ENCODE measurements at regions not wholly inside any gene's neighbourhood (a gene's known extent, or its start where the extent isn't known, plus 50 kb on each side); places are given as distances from the start of the nearest gene placed in this dataset.

DNA sequence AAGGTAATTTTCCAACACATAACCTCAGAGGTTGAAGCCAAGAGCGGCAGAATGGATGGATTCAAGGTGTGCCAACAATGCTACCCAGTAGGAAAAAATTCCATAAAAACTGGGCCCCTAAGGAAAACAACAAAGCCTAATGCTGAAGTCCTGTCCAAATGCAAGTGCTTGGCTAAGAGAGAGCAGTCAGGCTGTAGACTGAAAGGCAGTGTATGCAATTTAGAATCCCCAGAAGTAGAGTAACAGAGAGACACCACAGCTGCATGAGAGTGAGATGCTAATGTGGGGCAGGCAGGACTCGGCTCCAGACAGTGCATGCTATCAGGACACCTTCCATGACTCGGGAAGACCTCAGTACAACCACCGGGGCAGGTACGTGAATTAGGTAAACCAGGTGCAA is 124.5 kb downstream of the ZFAND4 start:
- ChIA-PET POLR2A (no interaction called here), RAD21 (ENCODE audit: unreplicated experiment) (no interaction called here), SMC1A (ENCODE audit: uncharacterized antibody, unreplicated experiment) (no interaction called here), CTCF (no interaction called here)
- Histone ChIP-seq H3K9ac (ENCODE audit: control insufficient read depth, insufficient read depth, low read length) (no peak overlapping the region), H3K9me3 (replicated peaks; ENCODE audit: control insufficient read depth, insufficient read depth, low read length) (no peaks in the 10 kb centered on the region), H3K36me3 (ENCODE audit: control insufficient read depth in 2 of 2, insufficient read depth in 2 of 2, low read length in 1 of 2) (no peaks in the 10 kb centered on the region), H3K4me2 (ENCODE audit: control insufficient read depth, insufficient read depth) (no peak overlapping the region), H3K4me3 (no peak overlapping the region), H2AFZ (ENCODE audit: control insufficient read depth, low read depth, low read length) (no peak overlapping the region), H4K20me1 (ENCODE audit: control insufficient read depth, insufficient read depth) (no peaks in the 10 kb centered on the region), H3K79me2 (ENCODE audit: control insufficient read depth, insufficient read depth, low read length) (no peaks in the 10 kb centered on the region; the same call in 1 of the 2 replicates), H3K27me3 (replicated peaks in 1 of 2; ENCODE audit: control insufficient read depth in 2 of 2, insufficient read depth in 2 of 2, low read length in 1 of 2) (no peaks in the 10 kb centered on the region), H3K4me1 (ENCODE audit: control insufficient read depth, insufficient read depth, low read length) (no peaks in the 10 kb centered on the region; the same call in 1 of the 2 replicates), H3K27ac (ENCODE audit: control insufficient read depth, insufficient read depth) (no peak overlapping the region)
- TF ChIP-seq RELA (IDR thresholded peaks at IDR 0.05; ENCODE audit: borderline replicate concordance, partially characterized antibody) (no peak), DPF2 (IDR thresholded peaks at IDR 0.05) (no peak), CHD2 (IDR thresholded peaks at IDR 0.05; ENCODE audit: borderline replicate concordance, low read depth, low read length) (no peak), SMARCA5 (IDR thresholded peaks at IDR 0.05) (no peak), TARDBP (IDR thresholded peaks at IDR 0.05; ENCODE audit: borderline replicate concordance) (no peak), KLF5 (IDR thresholded peaks at IDR 0.05; ENCODE audit: partially characterized antibody) (no peak)
- TF ChIP-seq, protein P1, sequence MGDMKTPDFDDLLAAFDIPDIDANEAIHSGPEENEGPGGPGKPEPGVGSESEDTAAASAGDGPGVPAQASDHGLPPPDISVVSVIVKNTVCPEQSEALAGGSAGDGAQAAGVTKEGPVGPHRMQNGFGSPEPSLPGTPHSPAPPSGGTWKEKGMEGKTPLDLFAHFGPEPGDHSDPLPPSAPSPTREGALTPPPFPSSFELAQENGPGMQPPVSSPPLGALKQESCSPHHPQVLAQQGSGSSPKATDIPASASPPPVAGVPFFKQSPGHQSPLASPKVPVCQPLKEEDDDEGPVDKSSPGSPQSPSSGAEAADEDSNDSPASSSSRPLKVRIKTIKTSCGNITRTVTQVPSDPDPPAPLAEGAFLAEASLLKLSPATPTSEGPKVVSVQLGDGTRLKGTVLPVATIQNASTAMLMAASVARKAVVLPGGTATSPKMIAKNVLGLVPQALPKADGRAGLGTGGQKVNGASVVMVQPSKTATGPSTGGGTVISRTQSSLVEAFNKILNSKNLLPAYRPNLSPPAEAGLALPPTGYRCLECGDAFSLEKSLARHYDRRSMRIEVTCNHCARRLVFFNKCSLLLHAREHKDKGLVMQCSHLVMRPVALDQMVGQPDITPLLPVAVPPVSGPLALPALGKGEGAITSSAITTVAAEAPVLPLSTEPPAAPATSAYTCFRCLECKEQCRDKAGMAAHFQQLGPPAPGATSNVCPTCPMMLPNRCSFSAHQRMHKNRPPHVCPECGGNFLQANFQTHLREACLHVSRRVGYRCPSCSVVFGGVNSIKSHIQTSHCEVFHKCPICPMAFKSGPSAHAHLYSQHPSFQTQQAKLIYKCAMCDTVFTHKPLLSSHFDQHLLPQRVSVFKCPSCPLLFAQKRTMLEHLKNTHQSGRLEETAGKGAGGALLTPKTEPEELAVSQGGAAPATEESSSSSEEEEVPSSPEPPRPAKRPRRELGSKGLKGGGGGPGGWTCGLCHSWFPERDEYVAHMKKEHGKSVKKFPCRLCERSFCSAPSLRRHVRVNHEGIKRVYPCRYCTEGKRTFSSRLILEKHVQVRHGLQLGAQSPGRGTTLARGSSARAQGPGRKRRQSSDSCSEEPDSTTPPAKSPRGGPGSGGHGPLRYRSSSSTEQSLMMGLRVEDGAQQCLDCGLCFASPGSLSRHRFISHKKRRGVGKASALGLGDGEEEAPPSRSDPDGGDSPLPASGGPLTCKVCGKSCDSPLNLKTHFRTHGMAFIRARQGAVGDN (IDR thresholded peaks at IDR 0.05): no peak
- no peak for ATAC-seq
- no peak for FAIRE-seq
- in situ Hi-C loops (cut with MboI): no loop called here
- intact Hi-C loops (cut with micrococcal nuclease; ENCODE audit: unreplicated experiment): no loop called here
- 87% methylated on average over 5 of the region's 5 CpGs for WGBS (ENCODE audit: insufficient coverage, insufficient replicate concordance, low lambda C conversion rate, missing lambda C conversion rate)
- no TSS peak for BruUV-seq (replicated peaks)
- no peak for DNase-seq (ENCODE audit: low read depth, low spot score)

Measured in GM12878 (cell line).